ENCODE measurements at regions not wholly inside any gene's neighbourhood (a gene's known extent, or its start where the extent isn't known, plus 50 kb on each side); places are given as distances from the start of the nearest gene placed in this dataset.

- no peak for TF ChIP-seq CTCF (IDR thresholded peaks at IDR 0.05)
- no peak for TF ChIP-seq EHF (CRISPR knock-in tag; IDR thresholded peaks at IDR 0.05)
- TF ChIP-seq ZFP36 (IDR thresholded peaks at IDR 0.05; ENCODE audit: borderline replicate concordance, partially characterized antibody), result no peak
- no peak for TF ChIP-seq FOSL2 (IDR thresholded peaks at IDR 0.05)
- no peak for TF ChIP-seq FOSL2 (CRISPR knock-in tag; IDR thresholded peaks at IDR 0.05)
These were observed 87.8 kb upstream of the PRSS16 start (continued) for GRCh38 chr6:27159725-27160124.

GRCh38 chr6:27161115-27161514, 86.4 kb upstream of the PRSS16 start:
- TF ChIP-seq KDM5A (IDR thresholded peaks at IDR 0.05), result no peak
- no peak for TF ChIP-seq SMC3 (IDR thresholded peaks at IDR 0.05)
- no peak overlapping the region for H3K4me3 ChIP-seq
- FAIRE-seq, result no peak
- CTCF ChIA-PET, result interaction anchor here (0.6 to 5.4 kb wide), 9 partner anchors 10 to 1497 kb away, joined by 3 to 32 read pairs (median 4); a partner anchor contains a TSS
- POLR2A ChIA-PET, result no interaction called here
- no peaks in the 10 kb centered on the region for H3K9me3 ChIP-seq
- no peak for ATAC-seq
- H3K4me2 ChIP-seq, result no peak overlapping the region; the same call in 1 of the 3 replicates
- H3K4me1 ChIP-seq, result peaks cover 3% of the 10 kb centered on the region; the same call in 1 of the 3 replicates
- no peak for DNase-seq (ENCODE audit: low read depth in 1 of 2, low spot score in 1 of 2)
- WGBS (ENCODE audit: missing lambda C conversion rate), result 20% methylated on average over 1 of the region's 1 CpG
- peak overlapping the region in 1 of 2 experiments; percentile 63; a peak in 2 of 6 replicates for H3K27ac ChIP-seq

- ChIA-PET CTCF (interaction anchor here (0.6 to 5.4 kb wide), 9 partner anchors 11 to 1496 kb away, joined by 3 to 32 read pairs (median 4); a partner anchor contains a TSS), POLR2A (no interaction called here)
- WGBS (ENCODE audit: missing lambda C conversion rate), result 63% methylated on average over 4 of the region's 4 CpGs
- ATAC-seq, result no peak
- Histone ChIP-seq H3K9me3 (no peaks in the 10 kb centered on the region), H3K4me3 (no peak overlapping the region), H3K4me1 (peaks cover 3% of the 10 kb centered on the region; the same call in 1 of the 3 replicates), H3K27ac (peak overlapping the region in 1 of 2 experiments; percentile 63; a peak in 2 of 6 replicates), H3K4me2 (peak overlapping the region; percentile 58)
- DNase-seq (ENCODE audit: low read depth in 1 of 2, low spot score in 1 of 2), result no peak
- no peak for FAIRE-seq
- TF ChIP-seq ZNF302 (CRISPR knock-in tag; IDR thresholded peaks at IDR 0.05), result no peak
- TF ChIP-seq RNF2 (IDR thresholded peaks at IDR 0.05; ENCODE audit: borderline replicate concordance, low read depth), result no peak
- no peak for TF ChIP-seq SMC3 (IDR thresholded peaks at IDR 0.05)
- no peak for TF ChIP-seq MAZ (IDR thresholded peaks at IDR 0.05; ENCODE audit: borderline replicate concordance, low read depth, low read length)
- no peak for TF ChIP-seq HDAC2 (IDR thresholded peaks at IDR 0.05)
- TF ChIP-seq USF2 (IDR thresholded peaks at IDR 0.05), result no peak
- TF ChIP-seq MAFK (IDR thresholded peaks at IDR 0.05; ENCODE audit: partially characterized antibody), result no peak
- TF ChIP-seq ZSCAN20 (CRISPR knock-in tag; IDR thresholded peaks at IDR 0.05), result no peak
- no peak for TF ChIP-seq ATOH8 (CRISPR knock-in tag; IDR thresholded peaks at IDR 0.05; ENCODE audit: low read depth)
- TF ChIP-seq BCL3 (IDR thresholded peaks at IDR 0.05), result no peak
- TF ChIP-seq HEYL (CRISPR knock-in tag; IDR thresholded peaks at IDR 0.05), result no peak
- no peak for TF ChIP-seq EP300 (IDR thresholded peaks at IDR 0.05)
- no peak for TF ChIP-seq RCOR1 (IDR thresholded peaks at IDR 0.05; ENCODE audit: low read depth, low read length)
- no peak for TF ChIP-seq CBX2 (IDR thresholded peaks at IDR 0.05; ENCODE audit: borderline replicate concordance, low read depth)
- no peak for TF ChIP-seq HOXA7 (CRISPR knock-in tag; IDR thresholded peaks at IDR 0.05)
- no peak for TF ChIP-seq FOXS1 (CRISPR knock-in tag; IDR thresholded peaks at IDR 0.05)
- TF ChIP-seq KDM5A (IDR thresholded peaks at IDR 0.05), result no peak
- no peak for TF ChIP-seq HOXB5 (CRISPR knock-in tag; IDR thresholded peaks at IDR 0.05)
- no peak for TF ChIP-seq BHLHE40 (IDR thresholded peaks at IDR 0.05; ENCODE audit: low read depth, low read length)
These were observed 85.9 kb upstream of the PRSS16 start for GRCh38 chr6:27161603-27161945.

Data from A549 (cell line).